Tibial nerve (tissue), 4 donors: ENCODE measurements at regions not wholly inside any gene's neighbourhood (a gene's known extent, or its start where the extent isn't known, plus 50 kb on each side); places are given as distances from the start of the nearest gene placed in this dataset.
"Not testable (repeated sequence)": the region's sequence is repeated elsewhere in the genome, so short reads cannot be mapped to it uniquely, and the experiment has no call there.

Experiments
- DNase-seq, 2 donors: peaks; one replicate each; pipeline ENCODE4 v3.0.0-alpha.2; 2019; ENCODE audit warnings: low spot score in 2 of 2
- H3K27ac ChIP-seq, 4 donors: fragments of 200-600 bp; sonication (generic) in 3 of 4; one replicate each; pipeline ENCODE4 v1.5.1; 2017 to 2019; ENCODE audit warnings: mild to moderate bottlenecking in 1 of 4
- H3K27me3 ChIP-seq, 2 donors: fragments of 200-600 bp; sonication (generic) in 1 of 2; one replicate each; pipeline versions ENCODE4 v1.5.1 to v1.6.0; 2017 to 2019
- H3K36me3 ChIP-seq, 3 donors: fragments of 200-600 bp; sonication (generic); one replicate each; pipeline ENCODE4 v1.5.1; 2018 to 2019
- H3K4me1 ChIP-seq, 4 donors: fragments of 200-600 bp; sonication (generic) in 3 of 4; one replicate each; pipeline ENCODE4 v1.5.1; 2017 to 2019
- H3K4me3 ChIP-seq, 4 donors: fragments of 200-600 bp; sonication (generic) in 3 of 4; one replicate each; pipeline ENCODE4 v1.5.1; 2017 to 2019; ENCODE audit warnings: mild to moderate bottlenecking in 1 of 4, moderate library complexity in 1 of 4
- H3K9me3 ChIP-seq, 4 donors: fragments of 200-600 bp; sonication (generic) in 3 of 4; one replicate each; pipeline ENCODE4 v1.5.1; 2017 to 2019
- EP300 ChIP-seq, 2 donors: sonication (generic); formaldehyde crosslinking; IDR thresholded peaks; one replicate each; pipeline ENCODE4 v1.6.1; 2017; ENCODE audit warnings: antibody characterized with exemption in 2 of 2, mild to moderate bottlenecking in 1 of 2
- POLR2A ChIP-seq, 2 donors: fragments of 450-650 bp; IDR thresholded peaks; one replicate each; pipeline ENCODE4 v1.6.1; 2017; ENCODE audit warnings: antibody characterized with exemption in 2 of 2, mild to moderate bottlenecking in 2 of 2, moderate library complexity in 2 of 2
- WGBS, 2 donors: methylation state at CpG; one replicate each; pipeline ENCODE4 v1.1.5; 2018; 5-methylcytosine and 5-hydroxymethylcytosine counted together
- TF ChIP-seq, protein P1 (sequence below), 5 experiments: fragments of 200-600 bp in 3 of 5; fragments of 450-650 bp in 2 of 5; sonication (generic) in 3 of 5; IDR thresholded peaks; one replicate each; pipeline ENCODE4 v1.5.1; 2016 to 2019; ENCODE audit warnings: antibody characterized with exemption in 5 of 5, mild to moderate bottlenecking in 3 of 5, moderate library complexity in 2 of 5

DNA sequence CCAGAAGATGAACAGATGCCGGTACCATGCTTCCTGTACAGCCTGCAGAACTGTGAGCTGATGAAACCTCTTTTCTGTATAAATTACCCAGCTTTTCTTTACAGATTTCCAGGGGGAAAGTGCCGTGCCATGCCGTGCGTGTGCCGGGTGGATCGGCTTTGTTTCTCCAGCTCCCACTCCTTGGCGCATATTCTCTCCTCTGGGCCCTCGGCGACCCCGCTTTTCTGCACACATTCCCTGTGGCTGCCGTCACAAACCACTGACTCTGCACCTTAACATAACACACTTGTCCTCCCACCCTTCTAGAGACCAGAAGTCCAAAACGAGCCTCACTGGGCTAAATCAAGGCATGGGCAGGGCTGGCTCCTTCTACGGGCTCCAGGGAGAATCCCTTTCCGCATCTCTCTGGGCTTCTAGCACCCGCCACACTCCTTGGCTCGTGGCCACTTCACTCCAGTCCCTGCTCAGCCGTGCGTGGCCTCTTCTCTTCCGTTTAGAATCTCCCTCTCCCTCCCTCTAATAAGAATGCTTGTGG lies 164.9 kb downstream of the C16orf95 start:
- TF ChIP-seq POLR2A (IDR thresholded peaks at IDR 0.05) (no peak), EP300 (IDR thresholded peaks at IDR 0.05) (no peak)
- TF ChIP-seq, protein P1, sequence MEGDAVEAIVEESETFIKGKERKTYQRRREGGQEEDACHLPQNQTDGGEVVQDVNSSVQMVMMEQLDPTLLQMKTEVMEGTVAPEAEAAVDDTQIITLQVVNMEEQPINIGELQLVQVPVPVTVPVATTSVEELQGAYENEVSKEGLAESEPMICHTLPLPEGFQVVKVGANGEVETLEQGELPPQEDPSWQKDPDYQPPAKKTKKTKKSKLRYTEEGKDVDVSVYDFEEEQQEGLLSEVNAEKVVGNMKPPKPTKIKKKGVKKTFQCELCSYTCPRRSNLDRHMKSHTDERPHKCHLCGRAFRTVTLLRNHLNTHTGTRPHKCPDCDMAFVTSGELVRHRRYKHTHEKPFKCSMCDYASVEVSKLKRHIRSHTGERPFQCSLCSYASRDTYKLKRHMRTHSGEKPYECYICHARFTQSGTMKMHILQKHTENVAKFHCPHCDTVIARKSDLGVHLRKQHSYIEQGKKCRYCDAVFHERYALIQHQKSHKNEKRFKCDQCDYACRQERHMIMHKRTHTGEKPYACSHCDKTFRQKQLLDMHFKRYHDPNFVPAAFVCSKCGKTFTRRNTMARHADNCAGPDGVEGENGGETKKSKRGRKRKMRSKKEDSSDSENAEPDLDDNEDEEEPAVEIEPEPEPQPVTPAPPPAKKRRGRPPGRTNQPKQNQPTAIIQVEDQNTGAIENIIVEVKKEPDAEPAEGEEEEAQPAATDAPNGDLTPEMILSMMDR (IDR thresholded peaks at IDR 0.05): no peak
- H3K4me1 ChIP-seq: no peaks in the 10 kb centered on the region
- no peak overlapping the region for H3K27ac ChIP-seq
- 92 to 96% methylated on average over 19 of the region's 19 CpGs for WGBS, 2 donors
- peaks cover 0 to 6% (median 0%) of the 10 kb centered on the region in 4 donors for H3K9me3 ChIP-seq
- no peak for DNase-seq
- H3K36me3 ChIP-seq: no peaks in the 10 kb centered on the region
- H3K27me3 ChIP-seq: no peaks in the 10 kb centered on the region
- H3K4me3 ChIP-seq: no peak overlapping the region

DNA sequence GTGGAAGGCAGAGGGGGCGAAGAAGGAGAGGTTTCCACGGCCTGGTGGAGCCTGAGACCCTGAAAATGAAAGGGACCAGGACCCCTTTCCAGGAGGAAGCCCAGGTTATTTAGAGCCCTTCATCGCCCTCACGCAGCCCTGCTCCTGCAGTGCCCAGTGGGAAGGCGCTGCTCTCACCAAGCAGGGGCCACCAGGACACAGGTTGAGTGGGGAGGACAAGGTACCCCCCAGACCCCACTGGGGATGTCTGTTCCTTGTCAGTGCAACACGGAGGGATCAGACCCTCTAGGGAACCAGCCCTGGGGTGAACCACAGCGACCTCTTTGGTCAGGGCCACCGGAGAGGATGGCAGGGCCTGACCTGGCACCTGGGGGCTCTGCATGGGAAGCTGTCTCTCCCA lies 163.9 kb downstream of the C16orf95 start:
- DNase-seq: no peak
- Histone ChIP-seq H3K27ac (no peak overlapping the region), H3K27me3 (no peaks in the 10 kb centered on the region), H3K4me1 (no peaks in the 10 kb centered on the region), H3K9me3 (peaks cover 0 to 6% (median 0%) of the 10 kb centered on the region in 4 donors), H3K4me3 (no peak overlapping the region), H3K36me3 (no peaks in the 10 kb centered on the region)
- no peak for TF ChIP-seq POLR2A (IDR thresholded peaks at IDR 0.05)
- TF ChIP-seq, protein P1 (IDR thresholded peaks at IDR 0.05): no peak
- no peak for TF ChIP-seq EP300 (IDR thresholded peaks at IDR 0.05)
- WGBS, 2 donors: 87 to 93% methylated on average over 7 to 8 of the region's 8 CpGs

DNA sequence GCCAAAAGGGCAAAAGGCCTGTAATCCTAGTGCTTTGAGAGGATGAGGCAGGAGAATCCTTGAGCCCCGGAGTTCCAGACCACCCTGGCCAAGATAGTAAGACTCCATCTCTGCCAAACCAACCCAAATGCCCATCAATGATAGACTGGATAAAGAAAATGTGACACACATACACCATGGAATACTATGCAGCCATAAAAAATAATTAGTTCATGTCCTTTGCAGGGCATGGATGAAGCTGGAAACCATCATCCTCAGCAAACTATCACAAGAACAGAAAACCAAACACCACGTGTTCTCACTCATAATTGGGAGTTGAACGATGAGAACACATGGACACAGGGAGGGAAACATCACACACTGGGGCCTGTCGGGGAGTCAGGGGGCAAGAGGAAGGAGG lies 161.9 kb downstream of the C16orf95 start:
- H3K9me3 ChIP-seq, H3K27ac ChIP-seq, H3K4me1 ChIP-seq, DNase-seq, H3K4me3 ChIP-seq, H3K36me3 ChIP-seq, H3K27me3 ChIP-seq: not testable (repeated sequence)
- 78 to 86% methylated on average over 4 of the region's 4 CpGs for WGBS, 2 donors

DNA sequence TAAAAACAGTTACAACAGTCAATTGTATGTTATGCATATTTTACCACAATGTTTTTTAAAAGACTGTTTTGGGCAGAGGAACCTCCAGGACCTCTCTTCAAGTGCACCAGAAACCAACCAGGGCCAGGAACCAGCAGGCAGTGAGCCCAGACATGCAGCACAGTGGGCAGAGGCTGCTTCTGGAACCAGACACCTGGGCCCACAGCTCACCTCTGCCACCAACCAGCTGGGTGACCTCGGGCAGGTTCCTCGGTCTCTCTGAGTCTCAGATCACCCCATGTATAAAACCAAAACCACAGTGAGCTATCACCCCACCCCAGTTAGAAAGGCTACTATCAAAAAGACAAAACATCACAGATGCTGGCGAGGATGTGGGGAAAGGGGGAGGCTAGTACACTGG lies 161.0 kb downstream of the C16orf95 start:
- no peak overlapping the region for H3K27ac ChIP-seq
- TF ChIP-seq, protein P1 (IDR thresholded peaks at IDR 0.05): no peak
- no peak for TF ChIP-seq EP300 (IDR thresholded peaks at IDR 0.05)
- no peak for TF ChIP-seq POLR2A (IDR thresholded peaks at IDR 0.05)
- no peaks in the 10 kb centered on the region for H3K9me3 ChIP-seq
- H3K4me1 ChIP-seq: peaks cover 0 to 8% (median 0%) of the 10 kb centered on the region in 4 donors
- DNase-seq: no peak
- H3K27me3 ChIP-seq: no peaks in the 10 kb centered on the region
- H3K4me3 ChIP-seq: no peak overlapping the region
- H3K36me3 ChIP-seq: no peaks in the 10 kb centered on the region
- 92 to 93% methylated on average over 3 of the region's 3 CpGs for WGBS, 2 donors

DNA sequence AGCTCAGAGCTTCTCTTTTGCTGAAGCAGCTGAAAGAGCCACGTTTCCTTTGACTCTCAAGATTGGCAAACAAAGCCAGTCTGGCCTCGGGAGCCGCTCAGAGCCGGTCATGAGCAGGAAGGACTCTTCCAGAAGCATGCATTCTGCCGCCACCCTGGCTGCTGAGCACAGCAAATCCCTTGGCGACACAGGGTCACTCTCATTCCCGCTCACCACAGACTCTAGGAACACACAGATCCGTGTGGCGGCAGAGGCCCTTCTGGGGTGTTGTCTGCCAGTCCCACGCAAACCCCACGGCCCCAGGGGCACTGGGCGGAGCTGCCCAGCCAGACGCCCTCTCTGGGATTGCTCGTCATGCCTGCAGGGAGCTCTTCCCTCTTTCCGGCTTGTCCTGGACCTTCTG lies 157.0 kb downstream of the C16orf95 start:
- Histone ChIP-seq H3K4me3 (no peak overlapping the region), H3K27me3 (no peaks in the 10 kb centered on the region), H3K36me3 (no peaks in the 10 kb centered on the region), H3K27ac (peak overlapping the region in 2 of 4 donors; percentile 34 to 35), H3K4me1 (peaks cover 0 to 8% (median 0%) of the 10 kb centered on the region in 4 donors), H3K9me3 (no peaks in the 10 kb centered on the region)
- TF ChIP-seq EP300 (IDR thresholded peaks at IDR 0.05) (peak in 1 of 2 donors; percentile 60), POLR2A (IDR thresholded peaks at IDR 0.05) (no peak)
- TF ChIP-seq, protein P1 (IDR thresholded peaks at IDR 0.05): no peak
- no peak for DNase-seq
- 26 to 28% methylated on average over 12 to 15 of the region's 15 CpGs for WGBS, 2 donors
